Endodermal cell (in vitro differentiated cells): ENCODE measurements at regions not wholly inside any gene's neighbourhood (a gene's known extent, or its start where the extent isn't known, plus 50 kb on each side); places are given as distances from the start of the nearest gene placed in this dataset.

Experiments used
- DNase-seq: peaks from one replicate; pipeline ENCODE4 v3.0.0-alpha.2; 2017
- H3K27ac ChIP-seq: 2 replicates; pipeline ENCODE4 v1.5.1; 2013; ENCODE audit warnings: mild to moderate bottlenecking, low read depth, low read length, moderate library complexity
- H3K27me3 ChIP-seq: 2 replicates; pipeline ENCODE4 v1.6.1; 2013; ENCODE audit warnings: mild to moderate bottlenecking, low read length, moderate library complexity; ENCODE audit not compliant: insufficient read depth, control insufficient read depth, poor library complexity, severe bottlenecking
- H3K36me3 ChIP-seq: 2 replicates; pipeline ENCODE4 v1.7.0; 2013; ENCODE audit warnings: mild to moderate bottlenecking, low read length, moderate library complexity; ENCODE audit not compliant: control insufficient read depth, insufficient read depth
- H3K4me1 ChIP-seq: one replicate; pipeline ENCODE4 v1.7.0; 2013; ENCODE audit warnings: low read length; ENCODE audit not compliant: control insufficient read depth, insufficient read depth
- H3K4me3 ChIP-seq: 2 replicates; pipeline ENCODE4 v1.5.1; 2013; ENCODE audit warnings: mild to moderate bottlenecking, low read length, moderate library complexity
- H3K9ac ChIP-seq: 2 replicates; pipeline ENCODE4 v1.6.1; 2013; ENCODE audit warnings: mild to moderate bottlenecking, low read length, moderate library complexity; ENCODE audit not compliant: poor library complexity, severe bottlenecking; ENCODE audit errors: extremely low read depth
- H3K9me3 ChIP-seq: 2 replicates; pipeline ENCODE4 v1.6.1; 2013; ENCODE audit warnings: mild to moderate bottlenecking, low read length, moderate library complexity; ENCODE audit not compliant: control insufficient read depth
- H3K27ac Mint-ChIP-seq: 2 replicates; pipeline ENCODE4 v1.8.0; 2020; ENCODE audit warnings: mixed read lengths
- H3K27me3 Mint-ChIP-seq: 2 replicates; pipeline ENCODE4 v1.8.0; 2021; ENCODE audit warnings: mild to moderate bottlenecking, mixed read lengths; ENCODE audit not compliant: insufficient read depth
- H3K36me3 Mint-ChIP-seq: 2 replicates; pipeline ENCODE4 v1.8.0; 2020; ENCODE audit warnings: low read depth, mixed read lengths
- H3K4me1 Mint-ChIP-seq: 2 replicates; pipeline ENCODE4 v1.8.0; 2020; ENCODE audit warnings: mixed read lengths
- H3K4me3 Mint-ChIP-seq: 2 replicates; pipeline ENCODE4 v1.8.0; 2020; ENCODE audit warnings: mild to moderate bottlenecking, moderate library complexity, mixed read lengths
- H3K9me3 Mint-ChIP-seq: 2 replicates; pipeline ENCODE4 v1.8.0; 2020; ENCODE audit warnings: mild to moderate bottlenecking, mixed read lengths
- WGBS, 2 experiments: methylation state at CpG; one replicate each; pipeline versions ENCODE4 v1.1.5 to v1.1.7; 2013; ENCODE audit warnings: missing lambda C conversion rate in 2 of 2, mixed read lengths in 1 of 2; ENCODE audit not compliant: insufficient coverage in 1 of 2, insufficient read length in 1 of 2; 5-methylcytosine and 5-hydroxymethylcytosine counted together
- TF ChIP-seq, protein P1 (sequence below): fragments of 200-600 bp; sonication (generic); conservative IDR thresholded peaks from 2 replicates; pipeline ENCODE4 v1.5.0; 2021; ENCODE audit warnings: antibody characterized with exemption, mild to moderate bottlenecking

DNA sequence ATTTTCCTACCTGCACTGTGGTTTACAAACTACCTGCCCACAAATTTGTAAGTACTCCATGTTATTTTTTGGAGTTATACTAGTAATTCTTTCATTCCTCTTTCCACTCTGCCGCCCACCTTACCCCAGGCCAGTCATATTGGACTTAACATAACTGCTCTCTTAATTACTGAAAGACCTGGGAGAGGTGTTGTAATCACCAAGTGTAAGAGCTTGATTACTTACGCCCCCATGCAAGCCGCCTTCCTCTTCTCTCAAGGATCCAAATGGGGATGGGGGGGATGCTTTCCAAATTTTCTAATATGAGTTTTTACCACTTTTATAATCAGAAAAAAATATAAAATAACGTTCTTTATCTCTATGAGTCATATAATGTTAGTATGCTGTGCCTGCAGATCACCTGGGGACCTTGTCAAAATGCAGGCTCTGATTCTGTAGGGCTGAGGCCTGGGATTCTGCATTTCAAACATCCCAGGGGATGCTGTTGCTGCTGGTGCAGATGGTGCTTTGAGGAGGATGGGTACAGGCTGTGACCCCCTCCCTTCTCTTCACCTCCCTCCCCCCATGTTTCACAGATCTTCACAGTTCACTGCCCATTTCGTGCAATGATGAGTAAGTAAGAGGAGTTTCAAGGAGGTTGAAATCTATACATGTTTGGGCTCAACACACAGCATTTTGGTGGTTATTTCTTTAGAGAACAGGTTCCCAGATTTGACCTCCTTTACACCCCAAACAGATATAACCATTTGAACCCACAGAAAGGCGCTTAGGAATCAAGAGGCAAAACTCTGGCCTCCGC is 87.3 kb downstream of the SEC61B start:
- DNase-seq, result peak; percentile 20
- Histone ChIP-seq H3K27me3 (no peaks in the 10 kb centered on the region), H3K9ac (no peak overlapping the region), H3K9me3 (no peaks in the 10 kb centered on the region), H3K4me3 (no peak overlapping the region), H3K4me1 (no peaks in the 10 kb centered on the region), H3K36me3 (no peaks in the 10 kb centered on the region), H3K27ac (no peak overlapping the region)
- H3K36me3 Mint-ChIP-seq, result no peaks in the 10 kb centered on the region
- TF ChIP-seq, protein P1, sequence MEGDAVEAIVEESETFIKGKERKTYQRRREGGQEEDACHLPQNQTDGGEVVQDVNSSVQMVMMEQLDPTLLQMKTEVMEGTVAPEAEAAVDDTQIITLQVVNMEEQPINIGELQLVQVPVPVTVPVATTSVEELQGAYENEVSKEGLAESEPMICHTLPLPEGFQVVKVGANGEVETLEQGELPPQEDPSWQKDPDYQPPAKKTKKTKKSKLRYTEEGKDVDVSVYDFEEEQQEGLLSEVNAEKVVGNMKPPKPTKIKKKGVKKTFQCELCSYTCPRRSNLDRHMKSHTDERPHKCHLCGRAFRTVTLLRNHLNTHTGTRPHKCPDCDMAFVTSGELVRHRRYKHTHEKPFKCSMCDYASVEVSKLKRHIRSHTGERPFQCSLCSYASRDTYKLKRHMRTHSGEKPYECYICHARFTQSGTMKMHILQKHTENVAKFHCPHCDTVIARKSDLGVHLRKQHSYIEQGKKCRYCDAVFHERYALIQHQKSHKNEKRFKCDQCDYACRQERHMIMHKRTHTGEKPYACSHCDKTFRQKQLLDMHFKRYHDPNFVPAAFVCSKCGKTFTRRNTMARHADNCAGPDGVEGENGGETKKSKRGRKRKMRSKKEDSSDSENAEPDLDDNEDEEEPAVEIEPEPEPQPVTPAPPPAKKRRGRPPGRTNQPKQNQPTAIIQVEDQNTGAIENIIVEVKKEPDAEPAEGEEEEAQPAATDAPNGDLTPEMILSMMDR, result no peak
- peaks cover 5% of the 10 kb centered on the region for H3K4me1 Mint-ChIP-seq
- no peaks in the 10 kb centered on the region for H3K27me3 Mint-ChIP-seq
- WGBS, 2 experiments, result 96% methylated on average over 7 of the region's 7 CpGs; no CpG with 5 or more reads in 1 of the 2 experiments
- H3K4me3 Mint-ChIP-seq, result no peak overlapping the region
- H3K27ac Mint-ChIP-seq, result no peak overlapping the region
- H3K9me3 Mint-ChIP-seq, result no peaks in the 10 kb centered on the region

DNA sequence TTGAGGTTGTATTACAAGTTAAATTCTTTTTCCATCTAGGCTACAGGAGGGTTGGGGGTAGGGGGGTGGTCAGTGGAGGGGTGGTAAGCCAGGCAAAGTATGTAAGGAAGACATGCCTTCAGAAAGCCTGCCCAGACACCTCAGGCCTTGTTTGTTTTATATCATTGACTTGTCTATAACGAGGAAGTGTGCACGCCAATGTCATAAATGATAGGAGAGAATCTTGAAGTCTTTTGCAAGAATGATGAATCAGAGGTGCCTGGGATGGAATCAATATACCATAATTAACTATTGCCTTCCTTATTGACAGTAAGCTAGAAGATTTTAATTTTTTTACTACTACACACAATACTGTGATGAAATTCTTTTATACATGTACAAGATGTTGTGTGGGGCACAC is 90.7 kb downstream of the SEC61B start:
- Histone ChIP-seq H3K27ac (no peak overlapping the region), H3K4me1 (no peaks in the 10 kb centered on the region), H3K9ac (no peak overlapping the region), H3K9me3 (no peaks in the 10 kb centered on the region), H3K27me3 (no peaks in the 10 kb centered on the region), H3K4me3 (no peak overlapping the region), H3K36me3 (no peaks in the 10 kb centered on the region)
- no peak overlapping the region for H3K27ac Mint-ChIP-seq
- H3K27me3 Mint-ChIP-seq, result no peaks in the 10 kb centered on the region
- no peak for DNase-seq
- H3K36me3 Mint-ChIP-seq, result no peaks in the 10 kb centered on the region
- peaks cover 3% of the 10 kb centered on the region for H3K4me1 Mint-ChIP-seq
- TF ChIP-seq, protein P1, result no peak
- 94 to 100% methylated on average over 1 to 2 of the region's 2 CpGs for WGBS, 2 experiments
- H3K4me3 Mint-ChIP-seq, result no peak overlapping the region
- H3K9me3 Mint-ChIP-seq, result no peaks in the 10 kb centered on the region

DNA sequence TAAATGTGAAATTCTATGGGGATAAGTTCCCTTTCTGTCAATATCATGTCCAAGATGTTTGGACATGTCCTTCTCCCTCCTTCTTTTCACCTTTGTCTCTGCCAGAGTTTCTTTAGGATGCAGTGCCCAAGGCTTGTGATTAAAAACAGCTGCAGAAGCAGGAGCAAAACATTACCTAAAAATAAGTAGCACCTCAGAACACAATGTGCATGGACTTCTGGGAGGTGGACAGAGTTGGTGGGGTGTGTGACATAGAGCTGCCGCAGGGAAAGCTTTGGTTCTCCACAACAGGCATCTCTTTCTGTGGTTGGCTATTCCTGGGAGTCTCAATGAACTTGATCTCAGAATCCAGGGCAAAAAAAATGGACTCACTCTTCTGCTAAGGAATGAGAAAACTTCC is 97.0 kb downstream of the SEC61B start:
- H3K9me3 ChIP-seq, result no peaks in the 10 kb centered on the region
- no peaks in the 10 kb centered on the region for H3K4me1 Mint-ChIP-seq
- H3K36me3 ChIP-seq, result no peaks in the 10 kb centered on the region
- WGBS, 2 experiments, result 83 to 100% methylated on average over 1 of the region's 1 CpG
- no peaks in the 10 kb centered on the region for H3K9me3 Mint-ChIP-seq
- no peaks in the 10 kb centered on the region for H3K27me3 Mint-ChIP-seq
- peak; percentile 15 for DNase-seq
- H3K27ac ChIP-seq, result no peak overlapping the region
- H3K36me3 Mint-ChIP-seq, result no peaks in the 10 kb centered on the region
- no peak overlapping the region for H3K27ac Mint-ChIP-seq
- H3K4me1 ChIP-seq, result no peaks in the 10 kb centered on the region
- peaks cover 9% of the 10 kb centered on the region for H3K27me3 ChIP-seq
- H3K4me3 Mint-ChIP-seq, result no peak overlapping the region
- no peak overlapping the region for H3K4me3 ChIP-seq
- H3K9ac ChIP-seq, result no peak overlapping the region
- TF ChIP-seq, protein P1, result no peak
